BE2C (cell line): ENCODE measurements at regions not wholly inside any gene's neighbourhood (a gene's known extent, or its start where the extent isn't known, plus 50 kb on each side); places are given as distances from the start of the nearest gene placed in this dataset.
"Not testable (repeated sequence)": the region's sequence is repeated elsewhere in the genome, so short reads cannot be mapped to it uniquely, and the experiment has no call there.

Source experiments
- DNase-seq: peaks from one replicate; pipeline ENCODE4 v3.0.0-alpha.2; 2020
- H3K27me3 ChIP-seq: fragments of 250-450 bp; sonication (Bioruptor Pico); 2 replicates; pipeline ENCODE4 v1.5.1; 2020; ENCODE audit warnings: mild to moderate bottlenecking
- H3K36me3 ChIP-seq: fragments of 250-450 bp; sonication (Bioruptor Pico); 2 replicates; pipeline ENCODE4 v1.5.1; 2020; ENCODE audit warnings: mild to moderate bottlenecking
- H3K4me1 ChIP-seq: fragments of 250-450 bp; sonication (Bioruptor Pico); 2 replicates; pipeline ENCODE4 v1.5.1; 2020
- H3K4me3 ChIP-seq: 2 replicates; pipeline ENCODE4 v1.5.1; 2011; ENCODE audit warnings: low read depth, low read length
- H3K9me3 ChIP-seq: fragments of 250-450 bp; sonication (Bioruptor Pico); 2 replicates; pipeline ENCODE4 v1.5.1; 2020
- CTCF ChIP-seq: IDR thresholded peaks from 2 replicates; pipeline ENCODE4 v1.5.1; 2012; ENCODE audit warnings: mild to moderate bottlenecking, low read depth, low read length

- no peak overlapping the region for H3K4me3 ChIP-seq
- no peaks in the 10 kb centered on the region for H3K36me3 ChIP-seq
- no peaks in the 10 kb centered on the region for H3K9me3 ChIP-seq
- H3K27me3 ChIP-seq: no peaks in the 10 kb centered on the region
- DNase-seq: no peak
- TF ChIP-seq CTCF: no peak
- no peaks in the 10 kb centered on the region for H3K4me1 ChIP-seq
Measured at GRCh38 chr4:111959222-111959621, 186.0 kb upstream of the FAM241A start.

GRCh38 chr4:111960241-111960667 is 185.0 kb upstream of the FAM241A start:
- no peaks in the 10 kb centered on the region for H3K9me3 ChIP-seq
- H3K4me3 ChIP-seq: no peak overlapping the region
- H3K36me3 ChIP-seq: no peaks in the 10 kb centered on the region
- no peaks in the 10 kb centered on the region for H3K27me3 ChIP-seq
- TF ChIP-seq CTCF: no peak
- H3K4me1 ChIP-seq: no peaks in the 10 kb centered on the region
- DNase-seq: no peak

- DNase-seq, H3K36me3 ChIP-seq, H3K9me3 ChIP-seq, H3K4me3 ChIP-seq, H3K27me3 ChIP-seq, H3K4me1 ChIP-seq: not testable (repeated sequence)
Measured at GRCh38 chr4:111961026-111961425, 184.2 kb upstream of the FAM241A start.

GRCh38 chr4:111961809-111962208 is 183.4 kb upstream of the FAM241A start:
- DNase-seq: no peak
- Histone ChIP-seq H3K27me3 (no peaks in the 10 kb centered on the region), H3K4me1 (no peaks in the 10 kb centered on the region), H3K4me3 (no peak overlapping the region), H3K36me3 (no peaks in the 10 kb centered on the region), H3K9me3 (no peaks in the 10 kb centered on the region)
- no peak for TF ChIP-seq CTCF

GRCh38 chr4:111963158-111963700 is 182.0 kb upstream of the FAM241A start:
- TF ChIP-seq CTCF: no peak
- Histone ChIP-seq H3K9me3 (no peaks in the 10 kb centered on the region), H3K4me1 (no peaks in the 10 kb centered on the region), H3K4me3 (no peak overlapping the region), H3K36me3 (no peaks in the 10 kb centered on the region), H3K27me3 (no peaks in the 10 kb centered on the region)
- DNase-seq: no peak

GRCh38 chr4:111977419-111977965 is 167.8 kb upstream of the FAM241A start:
- Histone ChIP-seq H3K27me3 (no peaks in the 10 kb centered on the region), H3K36me3 (no peaks in the 10 kb centered on the region), H3K4me3 (no peak overlapping the region), H3K4me1 (no peaks in the 10 kb centered on the region), H3K9me3 (no peaks in the 10 kb centered on the region)
- TF ChIP-seq CTCF: no peak
- no peak for DNase-seq

- H3K36me3 ChIP-seq: no peaks in the 10 kb centered on the region
- DNase-seq: no peak
- no peak for TF ChIP-seq CTCF
- no peaks in the 10 kb centered on the region for H3K4me1 ChIP-seq
- H3K27me3 ChIP-seq: peaks cover 5% of the 10 kb centered on the region; the same call in 1 of the 2 replicates
- H3K9me3 ChIP-seq: no peaks in the 10 kb centered on the region
- no peak overlapping the region for H3K4me3 ChIP-seq
Measured at GRCh38 chr4:111979921-111980320, 165.3 kb upstream of the FAM241A start.
